Activated naive CD8-positive, alpha-beta T cell treated with anti-CD3 and anti-CD28 coated beads, Interleukin-2, amount 10 ng/mL, durations not matched to agents 7 days and 5 days (primary cell): ENCODE measurements at regions not wholly inside any gene's neighbourhood (a gene's known extent, or its start where the extent isn't known, plus 50 kb on each side); places are given as distances from the start of the nearest gene placed in this dataset.

Experiments
- ATAC-seq: fragments of 150-1000 bp; cut with Tn5 transposase; one replicate; pipeline ENCODE4 v1.10.0; 2021; ENCODE audit warnings: low read depth, moderate library complexity
- POLR2A ChIA-PET: fragments of 350-600 bp; sonication (Branson Sonifier 250); formaldehyde crosslinking; loops from one replicate; lab custom pipeline; 2021; ENCODE audit warnings: antibody characterized with exemption; lab: Charles Lee
- DNase-seq: peaks from one replicate; pipeline ENCODE4 v3.0.0; 2021
- H3K27ac Mint-ChIP-seq: one replicate; pipeline ENCODE4 v1.8.0; 2022; ENCODE audit warnings: mild to moderate bottlenecking, mixed read lengths
- H3K27me3 Mint-ChIP-seq: one replicate; pipeline ENCODE4 v1.8.0; 2022; ENCODE audit warnings: mild to moderate bottlenecking, moderate library complexity, mixed read lengths
- H3K36me3 Mint-ChIP-seq: one replicate; pipeline ENCODE4 v1.8.0; 2021; ENCODE audit warnings: mild to moderate bottlenecking, mixed read lengths
- H3K4me1 Mint-ChIP-seq: one replicate; pipeline ENCODE4 v1.8.0; 2021; ENCODE audit warnings: mixed read lengths
- H3K4me3 Mint-ChIP-seq: one replicate; pipeline ENCODE4 v1.8.0; 2022; ENCODE audit warnings: mild to moderate bottlenecking, moderate library complexity, mixed read lengths
- H3K9me3 Mint-ChIP-seq: one replicate; pipeline ENCODE4 v1.8.0; 2021; ENCODE audit warnings: mixed read lengths

GRCh38 chr17:73976676-73977521 is 226.6 kb upstream of the RPL38 start:
- peaks cover 8% of the 10 kb centered on the region for H3K27me3 Mint-ChIP-seq
- no peak overlapping the region for H3K27ac Mint-ChIP-seq
- POLR2A ChIA-PET, result no interaction called here
- DNase-seq (no peak), ATAC-seq (no peak)
- no peaks in the 10 kb centered on the region for H3K36me3 Mint-ChIP-seq
- no peak overlapping the region for H3K4me3 Mint-ChIP-seq
- H3K4me1 Mint-ChIP-seq, result peaks cover 1% of the 10 kb centered on the region
- no peaks in the 10 kb centered on the region for H3K9me3 Mint-ChIP-seq

DNA sequence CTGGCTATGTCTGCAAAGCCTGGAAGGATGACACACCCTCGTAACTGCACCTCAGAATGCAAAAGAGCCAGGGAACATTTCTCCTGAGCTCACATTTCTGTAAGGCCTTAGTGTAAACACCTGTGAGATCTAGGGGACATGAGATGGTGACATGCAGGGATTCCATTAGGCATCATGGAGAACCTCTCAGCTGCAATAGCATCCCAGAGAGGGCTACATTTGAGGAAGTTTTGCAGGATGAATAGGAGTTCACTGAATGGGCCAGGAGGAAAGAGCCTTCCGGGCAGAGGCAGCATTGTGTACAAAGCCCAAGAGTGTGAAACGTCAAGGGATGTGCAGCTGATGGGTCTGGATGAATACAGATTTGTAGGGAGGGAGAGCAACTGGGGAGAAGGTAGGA is 223.0 kb upstream of the RPL38 start:
- peaks cover 13% of the 10 kb centered on the region for H3K4me1 Mint-ChIP-seq
- H3K9me3 Mint-ChIP-seq, result no peaks in the 10 kb centered on the region
- POLR2A ChIA-PET, result interaction anchor here (0.6 kb wide), 1 partner anchor 453 kb away, joined by 3 read pairs; no protein-coding TSS in a partner anchor
- ATAC-seq, result no peak
- no peak for DNase-seq
- peaks cover 8% of the 10 kb centered on the region for H3K27me3 Mint-ChIP-seq
- H3K36me3 Mint-ChIP-seq, result no peaks in the 10 kb centered on the region
- H3K27ac Mint-ChIP-seq, result no peak overlapping the region
- H3K4me3 Mint-ChIP-seq, result no peak overlapping the region

GRCh38 chr17:73982871-73983270 is 220.6 kb upstream of the RPL38 start:
- POLR2A ChIA-PET, result no interaction called here

DNA sequence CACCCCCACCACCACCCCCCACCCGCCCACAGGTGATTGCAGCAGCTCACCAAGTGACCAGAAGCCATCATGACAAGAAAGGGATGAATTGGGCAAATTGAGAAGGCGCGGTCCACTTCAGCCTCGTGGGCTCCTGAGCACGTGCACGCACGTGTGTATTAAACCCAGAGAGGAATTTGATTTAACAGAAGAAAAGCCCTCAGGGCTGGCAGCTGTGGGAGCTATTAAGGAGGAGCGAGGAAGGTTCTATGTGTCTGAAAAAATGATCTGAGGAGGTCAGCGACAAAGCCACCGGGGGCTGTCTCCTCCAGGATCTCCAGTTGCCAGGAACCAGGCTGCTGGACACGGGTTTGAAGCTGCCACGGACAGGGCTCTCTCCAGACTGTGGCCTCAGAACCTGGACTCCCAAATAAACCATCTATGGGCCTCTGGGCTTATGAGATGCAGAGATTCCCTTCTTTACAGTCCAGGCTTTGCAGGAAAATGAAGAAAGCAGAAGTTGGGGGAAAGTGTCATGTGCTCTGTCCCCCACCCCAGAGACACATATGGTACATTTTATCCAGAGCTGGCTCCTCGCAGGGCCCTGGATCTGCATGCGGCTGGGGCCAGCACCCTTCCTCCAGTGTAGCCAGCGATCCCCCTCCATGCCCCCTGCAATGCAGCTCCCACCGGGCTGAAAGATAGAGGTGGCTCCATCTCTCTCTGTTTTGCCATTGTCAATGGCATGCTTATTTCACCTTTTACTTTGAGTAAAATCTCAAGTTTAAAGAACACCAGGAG is 219.7 kb upstream of the RPL38 start:
- Mint-ChIP-seq H3K4me1 (peaks cover 13% of the 10 kb centered on the region), H3K36me3 (no peaks in the 10 kb centered on the region), H3K27ac (no peak overlapping the region), H3K27me3 (peaks cover 8% of the 10 kb centered on the region), H3K9me3 (no peaks in the 10 kb centered on the region), H3K4me3 (no peak overlapping the region)
- no peak for DNase-seq
- POLR2A ChIA-PET, result no interaction called here
- no peak for ATAC-seq

More at GRCh38 chr17:73982871-73983270, 220.6 kb upstream of the RPL38 start:
- Mint-ChIP-seq H3K36me3 (no peaks in the 10 kb centered on the region), H3K27ac (no peak overlapping the region), H3K4me1 (peaks cover 13% of the 10 kb centered on the region), H3K4me3 (no peak overlapping the region), H3K27me3 (peaks cover 8% of the 10 kb centered on the region), H3K9me3 (no peaks in the 10 kb centered on the region)
- ATAC-seq, result no peak
- no peak for DNase-seq

DNA sequence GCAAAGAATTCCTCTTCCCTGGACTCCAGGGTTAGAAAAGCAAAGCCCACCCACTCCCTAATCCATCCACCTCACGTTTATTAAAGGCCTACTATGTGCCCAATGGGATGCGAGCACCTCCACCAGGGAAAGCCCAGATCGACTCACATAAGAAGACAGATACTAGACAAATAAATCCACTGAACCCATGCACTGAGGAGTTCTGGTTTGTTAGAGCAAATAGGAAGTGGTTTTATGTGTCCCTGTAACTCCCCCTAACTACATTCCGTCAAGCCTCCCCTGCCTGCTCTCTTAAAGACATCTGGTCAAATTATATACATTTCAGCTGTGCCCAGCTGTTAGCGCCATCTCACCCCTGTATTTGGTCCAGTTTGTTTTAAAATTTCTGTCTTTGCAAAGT is 218.5 kb upstream of the RPL38 start:
- Mint-ChIP-seq H3K9me3 (no peaks in the 10 kb centered on the region), H3K4me1 (peaks cover 11% of the 10 kb centered on the region), H3K27ac (no peak overlapping the region), H3K36me3 (no peaks in the 10 kb centered on the region), H3K27me3 (peaks cover 8% of the 10 kb centered on the region), H3K4me3 (no peak overlapping the region)
- POLR2A ChIA-PET, result no interaction called here
- ATAC-seq (no peak), DNase-seq (no peak)

- POLR2A ChIA-PET, result no interaction called here
- DNase-seq (no peak), ATAC-seq (no peak)
- H3K27ac Mint-ChIP-seq, result no peak overlapping the region
- H3K9me3 Mint-ChIP-seq, result no peaks in the 10 kb centered on the region
- H3K27me3 Mint-ChIP-seq, result peaks cover 4% of the 10 kb centered on the region
- peaks cover 11% of the 10 kb centered on the region for H3K4me1 Mint-ChIP-seq
- no peak overlapping the region for H3K4me3 Mint-ChIP-seq
- no peaks in the 10 kb centered on the region for H3K36me3 Mint-ChIP-seq
Measured at GRCh38 chr17:73985466-73986015, 217.9 kb upstream of the RPL38 start.

DNA sequence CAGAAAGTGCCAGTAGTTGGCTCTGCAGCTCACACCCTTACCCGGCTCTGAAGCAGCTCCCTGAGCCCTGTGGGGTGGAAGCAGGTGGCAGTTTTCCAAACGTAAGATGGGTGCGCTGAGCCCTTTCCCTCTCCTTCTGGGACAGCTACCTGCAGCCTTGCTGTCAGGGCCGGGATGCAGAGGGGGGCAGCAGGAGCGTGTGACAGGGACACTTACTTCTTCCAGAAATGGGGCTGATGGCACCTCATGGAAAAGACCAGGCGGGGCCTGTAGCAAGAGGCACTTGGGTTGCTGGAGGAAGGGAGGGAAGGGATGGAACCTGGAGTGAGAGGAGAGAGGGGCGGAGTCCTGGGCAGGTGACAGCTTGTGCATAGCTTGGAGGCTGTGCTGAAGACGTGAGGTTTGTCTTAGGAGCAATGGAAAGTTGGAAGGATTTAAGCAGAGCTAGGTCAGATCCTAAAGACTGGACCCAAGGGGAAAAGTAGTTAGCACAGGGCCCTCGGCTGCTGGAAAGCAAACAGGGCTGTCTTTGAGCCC is 216.8 kb upstream of the RPL38 start:
- DNase-seq (no peak), ATAC-seq (no peak)
- Mint-ChIP-seq H3K27ac (no peak overlapping the region), H3K9me3 (no peaks in the 10 kb centered on the region), H3K36me3 (no peaks in the 10 kb centered on the region), H3K4me1 (peaks cover 11% of the 10 kb centered on the region), H3K4me3 (no peak overlapping the region), H3K27me3 (no peaks in the 10 kb centered on the region)
- POLR2A ChIA-PET, result no interaction called here

DNA sequence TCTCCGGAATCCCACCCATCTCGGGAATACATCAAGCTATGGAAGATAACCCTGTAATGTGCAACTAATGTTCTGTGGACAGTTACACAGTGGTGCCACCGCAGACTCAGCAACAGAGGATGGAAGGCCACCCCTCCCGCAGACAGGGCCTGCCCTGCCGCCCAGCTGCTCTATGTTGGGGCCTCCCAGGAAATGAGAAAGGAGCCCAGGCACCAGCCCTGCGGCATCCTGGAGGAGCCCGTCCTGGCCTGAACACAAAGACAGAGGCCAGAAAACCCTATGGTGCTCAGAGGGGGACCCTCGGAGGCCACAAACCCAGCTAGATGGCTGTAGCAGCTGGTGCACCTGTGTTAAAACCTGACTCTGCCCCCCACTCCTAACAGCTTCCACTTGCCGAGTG is 216.1 kb upstream of the RPL38 start:
- Mint-ChIP-seq H3K36me3 (no peaks in the 10 kb centered on the region), H3K4me1 (peaks cover 11% of the 10 kb centered on the region), H3K4me3 (no peak overlapping the region), H3K27me3 (peaks cover 3% of the 10 kb centered on the region), H3K27ac (no peak overlapping the region), H3K9me3 (no peaks in the 10 kb centered on the region)
- POLR2A ChIA-PET, result no interaction called here
- ATAC-seq, result no peak
- no peak for DNase-seq

GRCh38 chr17:73987845-73988509 is 215.5 kb upstream of the RPL38 start:
- no peak for ATAC-seq
- H3K27me3 Mint-ChIP-seq, result peaks cover 4% of the 10 kb centered on the region
- H3K27ac Mint-ChIP-seq, result no peak overlapping the region
- H3K9me3 Mint-ChIP-seq, result no peaks in the 10 kb centered on the region
- peaks cover 6% of the 10 kb centered on the region for H3K4me1 Mint-ChIP-seq
- no peak for DNase-seq
- no peaks in the 10 kb centered on the region for H3K36me3 Mint-ChIP-seq
- POLR2A ChIA-PET, result no interaction called here
- no peak overlapping the region for H3K4me3 Mint-ChIP-seq

DNA sequence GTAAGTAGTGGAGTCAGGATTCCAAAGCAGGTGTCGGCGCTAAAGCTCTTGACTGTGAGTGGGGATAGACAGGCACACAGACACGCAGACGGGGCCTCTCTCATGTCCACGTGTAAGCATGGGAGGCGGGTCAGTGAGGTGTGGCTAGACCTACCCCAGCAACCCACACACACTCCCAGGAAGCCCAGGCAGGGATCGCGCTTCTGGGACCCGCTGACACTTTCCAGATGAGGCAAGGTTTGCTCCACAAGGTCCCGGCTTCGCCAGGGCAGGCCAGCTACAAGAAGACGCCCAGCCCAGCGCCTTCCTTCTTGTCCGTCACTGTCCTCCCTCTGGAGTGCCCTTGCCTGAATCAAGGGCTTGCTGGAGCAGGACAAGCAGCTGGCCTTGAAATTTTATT is 213.8 kb upstream of the RPL38 start:
- POLR2A ChIA-PET, result no interaction called here
- H3K36me3 Mint-ChIP-seq, result no peaks in the 10 kb centered on the region
- H3K27me3 Mint-ChIP-seq, result peaks cover 4% of the 10 kb centered on the region
- no peak overlapping the region for H3K27ac Mint-ChIP-seq
- no peak for ATAC-seq
- DNase-seq, result no peak
- H3K4me1 Mint-ChIP-seq, result peaks cover 4% of the 10 kb centered on the region
- no peaks in the 10 kb centered on the region for H3K9me3 Mint-ChIP-seq
- H3K4me3 Mint-ChIP-seq, result no peak overlapping the region

- Mint-ChIP-seq H3K27ac (no peak overlapping the region), H3K36me3 (no peaks in the 10 kb centered on the region), H3K4me1 (no peaks in the 10 kb centered on the region), H3K27me3 (peaks cover 4% of the 10 kb centered on the region), H3K4me3 (no peak overlapping the region), H3K9me3 (no peaks in the 10 kb centered on the region)
- DNase-seq (no peak), ATAC-seq (no peak)
- POLR2A ChIA-PET, result no interaction called here
Measured at GRCh38 chr17:73990290-73990689, 213.2 kb upstream of the RPL38 start.

DNA sequence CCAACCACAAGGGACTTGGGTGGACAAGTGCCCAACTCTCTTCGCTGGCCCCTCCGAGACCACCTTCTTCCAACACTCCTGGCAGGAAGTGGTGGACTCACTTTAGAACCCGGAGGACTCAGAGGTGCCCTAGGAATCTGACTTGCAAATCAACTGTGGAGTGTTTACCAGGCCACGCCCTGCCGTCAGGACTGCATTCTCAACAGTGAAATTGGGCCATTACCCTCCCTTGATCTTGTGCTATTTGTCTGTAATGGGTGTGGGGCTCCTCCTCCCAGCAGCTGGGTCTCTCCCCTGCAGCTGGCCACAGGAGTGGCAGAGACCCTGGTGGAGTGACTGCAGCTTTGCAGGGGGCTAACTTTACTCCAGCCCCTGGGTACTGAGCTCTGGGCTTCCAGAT is 212.2 kb upstream of the RPL38 start:
- no peaks in the 10 kb centered on the region for H3K36me3 Mint-ChIP-seq
- ATAC-seq, result no peak
- H3K9me3 Mint-ChIP-seq, result no peaks in the 10 kb centered on the region
- DNase-seq, result no peak
- H3K27me3 Mint-ChIP-seq, result peaks cover 4% of the 10 kb centered on the region
- POLR2A ChIA-PET, result no interaction called here
- no peak overlapping the region for H3K4me3 Mint-ChIP-seq
- no peaks in the 10 kb centered on the region for H3K4me1 Mint-ChIP-seq
- H3K27ac Mint-ChIP-seq, result no peak overlapping the region

DNA sequence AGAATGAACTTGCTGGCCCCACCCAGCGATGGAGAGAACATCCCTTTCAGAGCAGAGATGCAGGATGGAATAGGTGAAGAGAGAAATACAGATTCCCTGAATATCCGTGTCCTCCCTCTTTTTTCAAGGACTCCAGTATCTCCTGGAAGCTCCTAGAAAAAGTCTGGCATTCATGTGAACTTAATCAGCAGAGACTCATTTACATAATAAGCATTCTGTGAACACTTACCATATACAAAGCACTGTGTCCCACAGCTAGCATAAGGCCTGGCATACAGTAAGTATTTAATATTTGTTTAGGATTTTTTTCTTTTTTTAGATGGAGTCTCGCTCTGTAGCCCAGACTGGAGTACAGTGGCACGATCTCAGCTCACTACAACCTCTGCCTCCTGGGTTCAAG is 208.5 kb upstream of the RPL38 start:
- peaks cover 4% of the 10 kb centered on the region for H3K27me3 Mint-ChIP-seq
- H3K4me3 Mint-ChIP-seq, result no peak overlapping the region
- no peak for ATAC-seq
- POLR2A ChIA-PET, result no interaction called here
- no peaks in the 10 kb centered on the region for H3K36me3 Mint-ChIP-seq
- no peaks in the 10 kb centered on the region for H3K9me3 Mint-ChIP-seq
- no peak overlapping the region for H3K27ac Mint-ChIP-seq
- H3K4me1 Mint-ChIP-seq, result no peaks in the 10 kb centered on the region
- DNase-seq, result no peak
